ENCODE measurements at regions not wholly inside any gene's neighbourhood (a gene's known extent, or its start where the extent isn't known, plus 50 kb on each side); places are given as distances from the start of the nearest gene placed in this dataset.

GRCh38 chr4:128347175-128347868 is 59.7 kb upstream of the PGRMC2 start:
- peaks cover 27% of the 10 kb centered on the region for H3K4me1 Mint-ChIP-seq (ENCODE audit: unreplicated experiment)
- no peak overlapping the region for H3K4me3 Mint-ChIP-seq (ENCODE audit: unreplicated experiment)
- no peak for TF ChIP-seq CTCF (IDR thresholded peaks at IDR 0.05)
- no peaks in the 10 kb centered on the region for H3K36me3 Mint-ChIP-seq (ENCODE audit: unreplicated experiment)
- peak overlapping the region; percentile 94 for H3K27ac Mint-ChIP-seq (ENCODE audit: unreplicated experiment)
- no peaks in the 10 kb centered on the region for H3K9me3 Mint-ChIP-seq (ENCODE audit: unreplicated experiment)
- no peak for DNase-seq (ENCODE audit: extremely low spot score, unreplicated experiment)
- no peaks in the 10 kb centered on the region for H3K27me3 Mint-ChIP-seq (ENCODE audit: unreplicated experiment)

GRCh38 chr4:128346054-128346716 is 58.6 kb upstream of the PGRMC2 start:
- no peak overlapping the region for H3K27ac Mint-ChIP-seq (ENCODE audit: unreplicated experiment)
- H3K4me1 Mint-ChIP-seq (ENCODE audit: unreplicated experiment) = peaks cover 27% of the 10 kb centered on the region
- no peaks in the 10 kb centered on the region for H3K9me3 Mint-ChIP-seq (ENCODE audit: unreplicated experiment)
- H3K27me3 Mint-ChIP-seq (ENCODE audit: unreplicated experiment) = no peaks in the 10 kb centered on the region
- DNase-seq (ENCODE audit: extremely low spot score, unreplicated experiment) = no peak
- H3K36me3 Mint-ChIP-seq (ENCODE audit: unreplicated experiment) = no peaks in the 10 kb centered on the region
- TF ChIP-seq CTCF (IDR thresholded peaks at IDR 0.05) = no peak
- H3K4me3 Mint-ChIP-seq (ENCODE audit: unreplicated experiment) = no peak overlapping the region

- no peak for DNase-seq (ENCODE audit: extremely low spot score, unreplicated experiment)
- Mint-ChIP-seq H3K9me3 (ENCODE audit: unreplicated experiment) (no peaks in the 10 kb centered on the region), H3K4me1 (ENCODE audit: unreplicated experiment) (peaks cover 27% of the 10 kb centered on the region), H3K36me3 (ENCODE audit: unreplicated experiment) (no peaks in the 10 kb centered on the region), H3K27me3 (ENCODE audit: unreplicated experiment) (no peaks in the 10 kb centered on the region), H3K27ac (ENCODE audit: unreplicated experiment) (no peak overlapping the region), H3K4me3 (ENCODE audit: unreplicated experiment) (no peak overlapping the region)
- no peak for TF ChIP-seq CTCF (IDR thresholded peaks at IDR 0.05)
Observed at GRCh38 chr4:128345650-128346049, 58.0 kb upstream of the PGRMC2 start.

- H3K27me3 Mint-ChIP-seq (ENCODE audit: unreplicated experiment) = no peaks in the 10 kb centered on the region
Observed at GRCh38 chr4:128342762-128343161, 55.1 kb upstream of the PGRMC2 start.

More at GRCh38 chr4:128342762-128343161, 55.1 kb upstream of the PGRMC2 start:
- Mint-ChIP-seq H3K27ac (ENCODE audit: unreplicated experiment) (no peak overlapping the region), H3K36me3 (ENCODE audit: unreplicated experiment) (no peaks in the 10 kb centered on the region), H3K4me1 (ENCODE audit: unreplicated experiment) (peaks cover 15% of the 10 kb centered on the region), H3K4me3 (ENCODE audit: unreplicated experiment) (no peak overlapping the region), H3K9me3 (ENCODE audit: unreplicated experiment) (no peaks in the 10 kb centered on the region)
- DNase-seq (ENCODE audit: extremely low spot score, unreplicated experiment) = no peak
- TF ChIP-seq CTCF (IDR thresholded peaks at IDR 0.05) = no peak
